GM18909 (cell line): ENCODE measurements at regions not wholly inside any gene's neighbourhood (a gene's known extent, or its start where the extent isn't known, plus 50 kb on each side); places are given as distances from the start of the nearest gene placed in this dataset.
A peak's percentile ranks its signal among the peaks of the same experiment; 100 is the strongest.
"Not testable (repeated sequence)": the region's sequence is repeated elsewhere in the genome, so short reads cannot be mapped to it uniquely, and the experiment has no call there.

Experiments
- ATAC-seq: cut with Tn5 transposase; IDR thresholded peaks from one replicate; pipeline ENCODE4 v1.9.1; 2021; ENCODE audit warnings: mild to moderate bottlenecking; ENCODE audit not compliant: unreplicated experiment, poor library complexity

DNA sequence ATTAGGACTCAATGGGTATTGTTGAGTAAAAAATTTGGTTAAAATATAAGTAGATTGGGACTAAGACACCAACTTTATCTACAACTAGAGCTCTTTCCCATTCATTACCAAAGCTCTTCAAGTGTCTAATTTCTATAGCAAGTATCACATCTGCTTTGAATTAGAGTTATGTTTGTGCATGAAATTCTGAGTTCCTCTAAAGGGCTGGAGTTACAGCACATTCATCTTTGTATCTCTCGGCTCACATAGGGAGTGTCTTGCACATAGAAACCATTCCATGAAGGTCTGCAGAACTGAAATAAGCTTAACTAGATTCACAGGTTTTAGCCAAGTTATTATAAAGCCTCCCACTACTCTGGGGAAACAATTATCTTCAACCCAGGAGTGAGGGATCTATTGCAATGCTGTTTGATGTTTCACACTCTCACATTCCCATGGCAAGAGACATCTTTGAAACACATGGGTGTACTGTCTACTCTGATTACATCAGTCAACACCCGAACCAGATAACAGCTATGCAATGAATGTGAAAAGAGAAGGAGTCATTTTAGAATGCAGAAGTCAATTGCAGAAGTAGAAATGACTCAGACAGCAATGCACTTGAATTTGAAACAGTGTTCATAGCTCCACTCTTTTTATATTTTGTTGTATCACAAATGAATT, 93.1 kb upstream of the KBTBD8 start:
- ATAC-seq, result no peak

DNA sequence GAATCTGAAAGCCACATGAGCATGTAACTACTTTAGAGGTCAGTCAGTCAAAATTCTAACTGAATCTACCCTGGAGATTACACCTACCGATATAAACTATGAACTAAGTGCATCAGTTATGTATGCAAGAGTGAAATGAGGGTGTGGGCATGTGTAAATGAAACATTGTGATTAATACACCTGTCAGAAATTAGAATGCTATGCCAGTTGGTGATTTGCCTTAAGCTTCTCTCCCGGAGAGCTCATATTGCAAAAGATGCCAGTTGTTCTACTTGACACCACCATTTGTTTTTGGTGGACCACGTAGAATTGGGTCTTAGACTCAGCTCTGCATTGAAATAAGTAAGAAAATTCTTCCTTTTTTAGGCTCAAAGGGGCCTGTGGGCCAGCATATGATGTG, 91.0 kb upstream of the KBTBD8 start:
- no peak for ATAC-seq

- ATAC-seq, result no peak
Observed at GRCh38 chr3:66910266-66911055, 87.6 kb upstream of the KBTBD8 start.

- no peak for ATAC-seq
Observed at GRCh38 chr3:66912306-66912705, 85.8 kb upstream of the KBTBD8 start.

DNA sequence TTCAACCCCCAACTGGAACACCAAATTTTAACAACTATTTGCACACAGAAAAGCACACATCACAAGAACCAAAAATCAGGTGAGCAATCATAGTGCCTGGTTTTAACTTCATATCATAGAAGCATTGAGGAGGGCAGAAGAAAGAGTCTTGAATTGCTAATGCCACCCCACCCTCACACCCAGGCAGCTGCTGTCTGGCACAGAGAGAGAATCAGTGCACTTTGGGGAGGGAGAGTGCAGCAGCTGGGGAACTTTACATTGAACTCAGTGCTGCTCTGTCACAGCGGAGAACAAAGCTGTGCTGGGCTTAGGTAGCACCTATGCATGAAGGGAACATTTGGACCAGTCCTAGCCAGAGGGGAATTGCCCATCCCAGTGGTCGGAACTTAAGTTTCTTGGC, 76.0 kb upstream of the KBTBD8 start:
- ATAC-seq, result no peak

- ATAC-seq, result no peak
Observed at GRCh38 chr3:66923969-66924368, 74.1 kb upstream of the KBTBD8 start.

DNA sequence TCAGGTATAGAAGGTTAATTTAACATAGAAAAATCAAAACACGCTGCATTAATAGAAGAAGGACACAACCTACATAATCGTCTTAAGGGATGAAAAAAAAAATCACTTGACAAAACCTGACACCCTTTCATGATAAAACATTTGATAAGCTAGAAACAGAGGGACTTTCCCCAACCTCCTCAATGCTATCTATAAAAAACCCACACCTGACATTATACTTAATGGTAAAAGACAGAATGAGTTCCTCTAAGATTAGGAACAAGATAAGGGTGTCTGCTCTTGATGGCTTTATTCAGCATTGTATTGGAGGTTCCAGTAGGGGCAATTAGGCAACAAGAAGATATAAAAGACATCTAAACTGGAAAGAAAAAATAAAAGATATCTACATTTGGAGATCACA, 69.9 kb upstream of the KBTBD8 start:
- no peak for ATAC-seq

DNA sequence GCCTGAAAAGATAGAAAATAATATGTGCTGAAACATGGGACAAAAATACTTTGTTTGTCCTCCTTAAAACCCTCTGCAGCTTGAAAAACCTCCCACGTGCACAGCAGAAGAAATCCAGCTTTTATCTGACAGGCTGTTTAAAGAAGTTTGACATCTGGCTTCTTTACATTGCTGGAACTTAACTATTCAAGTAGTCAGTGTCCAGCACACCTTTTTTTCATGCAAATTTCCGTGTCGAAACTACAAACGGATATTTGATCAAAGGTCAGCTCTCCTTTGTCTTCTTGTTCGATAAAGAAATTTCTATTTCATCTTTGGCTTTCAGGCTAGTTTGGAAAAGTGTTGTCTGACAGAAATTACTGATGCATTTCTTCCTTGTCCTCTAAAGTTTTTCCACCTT, 66.8 kb upstream of the KBTBD8 start:
- ATAC-seq, result no peak

DNA sequence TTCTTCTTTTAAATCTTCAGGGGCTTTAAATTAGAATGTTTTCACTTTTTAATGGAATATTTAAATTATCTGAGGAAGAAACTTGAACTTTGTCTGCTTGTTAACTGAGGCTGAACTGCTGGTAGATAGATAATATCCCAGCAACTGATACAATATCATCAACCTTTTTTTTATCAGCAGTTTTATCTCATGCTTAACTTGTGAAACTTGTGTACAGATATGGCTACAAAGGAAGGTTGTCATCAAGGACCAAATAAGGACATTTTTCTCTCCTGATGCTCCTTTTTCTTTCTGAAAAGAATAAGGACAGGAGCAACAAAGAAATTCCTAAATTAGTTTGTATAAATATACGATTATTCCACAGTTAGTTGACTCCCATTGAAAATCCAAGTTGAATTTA, 66.4 kb upstream of the KBTBD8 start:
- ATAC-seq, result no peak

DNA sequence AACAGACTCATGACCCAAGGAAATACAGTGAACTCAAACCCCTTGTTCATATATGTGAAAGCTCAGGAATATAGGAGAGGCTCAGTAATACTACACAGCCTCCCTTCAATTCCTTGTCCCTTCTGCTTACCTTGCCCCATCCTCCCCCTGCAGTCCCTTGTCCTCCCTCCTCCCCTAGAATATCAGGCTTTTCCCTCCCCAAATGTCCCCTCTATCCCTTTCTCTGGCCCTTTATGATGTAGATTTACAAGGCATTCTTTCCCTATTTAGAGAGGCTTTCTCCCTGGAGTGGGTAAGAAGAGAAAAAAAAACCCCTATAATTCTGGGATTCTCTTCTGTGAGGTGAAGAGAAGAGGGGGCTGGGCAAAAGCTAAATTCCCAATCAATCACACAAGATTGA, 64.9 kb upstream of the KBTBD8 start:
- ATAC-seq, result no peak

- no peak for ATAC-seq
Observed at GRCh38 chr3:66934041-66934440, 64.1 kb upstream of the KBTBD8 start.

- ATAC-seq, result no peak
Observed at GRCh38 chr3:66934725-66935124, 63.4 kb upstream of the KBTBD8 start.

DNA sequence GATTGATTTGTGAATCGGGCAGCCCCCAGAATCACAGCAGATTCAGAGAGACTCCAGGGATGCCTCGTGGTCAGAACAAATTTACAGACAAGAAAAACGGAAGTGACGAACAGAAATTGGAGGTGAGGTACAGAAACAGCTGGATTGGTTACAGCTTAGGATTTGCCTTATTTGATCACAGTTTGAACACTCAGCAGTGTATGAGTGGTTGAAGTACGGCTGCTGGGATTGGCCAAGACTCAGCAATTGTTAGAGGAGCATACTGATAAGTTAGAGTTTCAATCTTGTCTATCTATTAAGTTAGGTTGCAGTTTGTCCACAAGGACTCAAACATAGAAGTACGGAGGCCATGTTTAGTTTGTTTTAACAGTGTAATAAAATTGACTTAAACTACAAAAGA, 61.1 kb upstream of the KBTBD8 start:
- not testable (repeated sequence) for ATAC-seq

GRCh38 chr3:66938338-66938963, 59.7 kb upstream of the KBTBD8 start:
- peak; percentile 81 for ATAC-seq

GRCh38 chr3:66948041-66948440, 50.1 kb upstream of the KBTBD8 start:
- no peak for ATAC-seq
